ENCODE measurements at regions not wholly inside any gene's neighbourhood (a gene's known extent, or its start where the extent isn't known, plus 50 kb on each side); places are given as distances from the start of the nearest gene placed in this dataset.

DNA sequence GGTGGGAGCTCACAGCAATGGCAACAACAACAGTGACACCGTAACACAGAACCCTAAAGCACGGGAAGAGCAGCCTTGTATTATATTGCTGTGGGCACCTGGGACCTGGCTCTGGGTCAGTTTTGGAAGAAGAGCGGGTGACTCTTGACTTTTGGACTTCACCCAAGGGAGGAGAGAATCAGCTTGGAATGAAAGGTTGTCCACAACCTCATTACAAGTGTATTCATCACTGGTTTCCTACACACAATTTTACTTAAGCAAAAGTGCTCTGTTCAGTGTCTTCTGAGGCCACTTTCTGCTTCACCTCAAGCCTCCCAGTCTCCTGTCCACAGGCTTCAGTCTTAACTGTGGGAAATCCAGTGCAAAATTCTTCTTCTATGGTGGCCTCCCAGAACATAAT lies 263.8 kb downstream of the KCNE4 start:
- Histone ChIP-seq H3K36me3 (ENCODE audit: control insufficient read depth in 4 of 4, insufficient read depth in 3 of 4, low read depth in 1 of 4, low read length in 3 of 4) (no peaks in the 10 kb centered on the region), H3K4me1 (ENCODE audit: control insufficient read depth in 4 of 4, insufficient read depth in 4 of 4, low read length in 3 of 4) (no peaks in the 10 kb centered on the region), H3K4me3 (ENCODE audit: low read depth in 1 of 3, low read length in 3 of 3) (no peak overlapping the region), H3K9ac (ENCODE audit: low read depth in 1 of 2, low read length in 2 of 2) (no peak overlapping the region), H3K9me3 (ENCODE audit: control insufficient read depth in 4 of 4, low read length in 3 of 4) (no peaks in the 10 kb centered on the region), H3K27ac (ENCODE audit: low read depth in 1 of 2, low read length in 2 of 2) (no peak overlapping the region), H3K27me3 (ENCODE audit: control insufficient read depth in 4 of 4, insufficient read depth in 4 of 4, low read length in 3 of 4) (no peaks in the 10 kb centered on the region)
- 69% methylated on average over 3 of the region's 3 CpGs for WGBS
- no peak for TF ChIP-seq GABPA (IDR thresholded peaks at IDR 0.05 in 1 of 2, conservative IDR thresholded peaks at IDR 0.05 in 1 of 2)
- TF ChIP-seq, protein P1, sequence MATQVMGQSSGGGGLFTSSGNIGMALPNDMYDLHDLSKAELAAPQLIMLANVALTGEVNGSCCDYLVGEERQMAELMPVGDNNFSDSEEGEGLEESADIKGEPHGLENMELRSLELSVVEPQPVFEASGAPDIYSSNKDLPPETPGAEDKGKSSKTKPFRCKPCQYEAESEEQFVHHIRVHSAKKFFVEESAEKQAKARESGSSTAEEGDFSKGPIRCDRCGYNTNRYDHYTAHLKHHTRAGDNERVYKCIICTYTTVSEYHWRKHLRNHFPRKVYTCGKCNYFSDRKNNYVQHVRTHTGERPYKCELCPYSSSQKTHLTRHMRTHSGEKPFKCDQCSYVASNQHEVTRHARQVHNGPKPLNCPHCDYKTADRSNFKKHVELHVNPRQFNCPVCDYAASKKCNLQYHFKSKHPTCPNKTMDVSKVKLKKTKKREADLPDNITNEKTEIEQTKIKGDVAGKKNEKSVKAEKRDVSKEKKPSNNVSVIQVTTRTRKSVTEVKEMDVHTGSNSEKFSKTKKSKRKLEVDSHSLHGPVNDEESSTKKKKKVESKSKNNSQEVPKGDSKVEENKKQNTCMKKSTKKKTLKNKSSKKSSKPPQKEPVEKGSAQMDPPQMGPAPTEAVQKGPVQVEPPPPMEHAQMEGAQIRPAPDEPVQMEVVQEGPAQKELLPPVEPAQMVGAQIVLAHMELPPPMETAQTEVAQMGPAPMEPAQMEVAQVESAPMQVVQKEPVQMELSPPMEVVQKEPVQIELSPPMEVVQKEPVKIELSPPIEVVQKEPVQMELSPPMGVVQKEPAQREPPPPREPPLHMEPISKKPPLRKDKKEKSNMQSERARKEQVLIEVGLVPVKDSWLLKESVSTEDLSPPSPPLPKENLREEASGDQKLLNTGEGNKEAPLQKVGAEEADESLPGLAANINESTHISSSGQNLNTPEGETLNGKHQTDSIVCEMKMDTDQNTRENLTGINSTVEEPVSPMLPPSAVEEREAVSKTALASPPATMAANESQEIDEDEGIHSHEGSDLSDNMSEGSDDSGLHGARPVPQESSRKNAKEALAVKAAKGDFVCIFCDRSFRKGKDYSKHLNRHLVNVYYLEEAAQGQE (IDR thresholded peaks at IDR 0.05) = no peak
- no peak for TF ChIP-seq TAF1 (conservative IDR thresholded peaks at IDR 0.05)
- TF ChIP-seq FOXA1 (IDR thresholded peaks at IDR 0.05) = no peak
- no peak for DNase-seq (ENCODE audit: low spot score)

DNA sequence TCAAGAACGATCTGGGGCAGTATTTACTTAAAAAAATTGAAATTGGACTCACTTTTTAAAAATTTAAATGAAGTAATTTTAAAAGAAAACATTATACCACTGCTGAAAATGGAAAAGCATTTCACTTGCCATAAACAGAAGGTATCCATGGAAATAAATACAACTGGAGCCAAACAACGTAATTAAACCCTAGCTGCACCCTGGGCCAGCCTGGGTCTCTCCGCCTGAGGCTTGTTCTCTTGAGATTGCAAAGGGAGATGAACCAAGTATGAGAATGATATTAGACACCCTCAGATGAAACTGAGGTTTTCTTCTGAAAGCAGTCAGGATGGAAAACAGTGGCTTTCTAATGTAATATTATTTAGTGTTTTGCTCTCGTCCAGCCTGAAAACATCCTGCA lies 264.4 kb downstream of the KCNE4 start:
- no peak overlapping the region for H3K4me3 ChIP-seq (ENCODE audit: low read depth in 1 of 3, low read length in 3 of 3)
- WGBS = 45% methylated on average over 4 of the region's 4 CpGs
- no peak overlapping the region for H3K9ac ChIP-seq (ENCODE audit: low read depth in 1 of 2, low read length in 2 of 2)
- H3K27me3 ChIP-seq (ENCODE audit: control insufficient read depth in 4 of 4, insufficient read depth in 4 of 4, low read length in 3 of 4) = no peaks in the 10 kb centered on the region
- no peaks in the 10 kb centered on the region for H3K36me3 ChIP-seq (ENCODE audit: control insufficient read depth in 4 of 4, insufficient read depth in 3 of 4, low read depth in 1 of 4, low read length in 3 of 4)
- no peak for TF ChIP-seq RAD21 (IDR thresholded peaks at IDR 0.05)
- no peak for TF ChIP-seq SP1 (IDR thresholded peaks at IDR 0.05)
- no peak for TF ChIP-seq JUND (IDR thresholded peaks at IDR 0.05)
- no peak for TF ChIP-seq RXRA (IDR thresholded peaks at IDR 0.05)
- TF ChIP-seq, protein P1 (IDR thresholded peaks at IDR 0.05) = no peak
- no peak for TF ChIP-seq HNF4A (conservative IDR thresholded peaks at IDR 0.05)
- no peak for TF ChIP-seq HNF4G (IDR thresholded peaks at IDR 0.05)
- TF ChIP-seq, protein P2, sequence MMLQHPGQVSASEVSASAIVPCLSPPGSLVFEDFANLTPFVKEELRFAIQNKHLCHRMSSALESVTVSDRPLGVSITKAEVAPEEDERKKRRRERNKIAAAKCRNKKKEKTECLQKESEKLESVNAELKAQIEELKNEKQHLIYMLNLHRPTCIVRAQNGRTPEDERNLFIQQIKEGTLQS (IDR thresholded peaks at IDR 0.05) = no peak
- no peak for TF ChIP-seq FOXA2 (IDR thresholded peaks at IDR 0.05)
- TF ChIP-seq, protein P3, sequence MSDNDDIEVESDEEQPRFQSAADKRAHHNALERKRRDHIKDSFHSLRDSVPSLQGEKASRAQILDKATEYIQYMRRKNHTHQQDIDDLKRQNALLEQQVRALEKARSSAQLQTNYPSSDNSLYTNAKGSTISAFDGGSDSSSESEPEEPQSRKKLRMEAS (IDR thresholded peaks at IDR 0.05) = no peak
- TF ChIP-seq FOXA1 (IDR thresholded peaks at IDR 0.05) = no peak
- no peaks in the 10 kb centered on the region for H3K9me3 ChIP-seq (ENCODE audit: control insufficient read depth in 4 of 4, low read length in 3 of 4)
- H3K4me1 ChIP-seq (ENCODE audit: control insufficient read depth in 4 of 4, insufficient read depth in 4 of 4, low read length in 3 of 4) = no peaks in the 10 kb centered on the region
- no peak overlapping the region for H3K27ac ChIP-seq (ENCODE audit: low read depth in 1 of 2, low read length in 2 of 2)
- DNase-seq (ENCODE audit: low spot score) = no peak

All from liver (tissue), 7 donors.